ENCODE measurements at regions not wholly inside any gene's neighbourhood (a gene's known extent, or its start where the extent isn't known, plus 50 kb on each side); places are given as distances from the start of the nearest gene placed in this dataset.

- TF ChIP-seq POLR2A (IDR thresholded peaks at IDR 0.05; ENCODE audit: low read length): no peak
- no peak for TF ChIP-seq GATA1 (IDR thresholded peaks at IDR 0.05; ENCODE audit: low read depth, low read length)
These were observed 124.0 kb upstream of the RCN1 start for GRCh38 chr11:31966846-31967245.
